SK-N-MC (cell line): ENCODE measurements at regions not wholly inside any gene's neighbourhood (a gene's known extent, or its start where the extent isn't known, plus 50 kb on each side); places are given as distances from the start of the nearest gene placed in this dataset.

Experiments
- DNase-seq: peaks from one replicate; pipeline ENCODE4 v3.0.0-alpha.2; 2011; ENCODE audit warnings: low read depth, low spot score
- H3K27ac ChIP-seq: fragments of 200-600 bp; sonication (generic); 2 replicates; pipeline ENCODE4 v1.5.1; 2016; ENCODE audit warnings: mixed run types
- H3K36me3 ChIP-seq: fragments of 200-600 bp; sonication (generic); 2 replicates; pipeline ENCODE4 v1.6.1; 2017; ENCODE audit warnings: antibody characterized with exemption, low read length, mixed read lengths; ENCODE audit not compliant: insufficient read depth
- H3K4me3 ChIP-seq: fragments of 200-600 bp; sonication (generic); 2 replicates; pipeline ENCODE4 v1.5.1; 2016
- H3K9ac ChIP-seq: fragments of 200-600 bp; sonication (generic); 2 replicates; pipeline ENCODE4 v1.8.0; 2017; ENCODE audit warnings: mixed run types, mixed read lengths; ENCODE audit not compliant: insufficient read length
- H3K9me3 ChIP-seq: fragments of 200-600 bp; sonication (generic); 2 replicates; pipeline ENCODE4 v1.6.1; 2017; ENCODE audit warnings: low read depth, mild to moderate bottlenecking, antibody characterized with exemption, low read length, moderate library complexity, mixed read lengths
- EZH2 ChIP-seq: fragments of 200-600 bp; sonication (generic); IDR thresholded peaks from one replicate; pipeline ENCODE4 v1.6.1; 2017; ENCODE audit warnings: antibody characterized with exemption
- FOXP2 ChIP-seq: optimal IDR thresholded peaks from 2 replicates; pipeline ENCODE3; 2011; ENCODE audit warnings: mild to moderate bottlenecking, moderate library complexity; ENCODE audit not compliant: insufficient read depth; ENCODE audit errors: extremely low read length, control extremely low read depth
- POLR2AphosphoS5 ChIP-seq: IDR thresholded peaks from 2 replicates; pipeline ENCODE4 v1.6.1; 2012; ENCODE audit warnings: mild to moderate bottlenecking, low read depth, low read length, borderline replicate concordance

- TF ChIP-seq FOXP2 (no peak), EZH2 (no peak), POLR2AphosphoS5 (no peak)
- H3K9ac ChIP-seq: no peak overlapping the region
- no peak overlapping the region for H3K27ac ChIP-seq
- H3K4me3 ChIP-seq: no peak overlapping the region
- H3K9me3 ChIP-seq: no peaks in the 10 kb centered on the region
- no peak for DNase-seq
- no peaks in the 10 kb centered on the region for H3K36me3 ChIP-seq
Observed at GRCh38 chr7:156027821-156028220, 215.6 kb upstream of the SHH start.

GRCh38 chr7:156026603-156027002 is 214.3 kb upstream of the SHH start:
- no peak overlapping the region for H3K4me3 ChIP-seq
- TF ChIP-seq FOXP2 (no peak), EZH2 (no peak), POLR2AphosphoS5 (no peak)
- no peak overlapping the region for H3K9ac ChIP-seq

GRCh38 chr7:156026076-156026600 is 213.9 kb upstream of the SHH start:
- Histone ChIP-seq H3K36me3 (no peaks in the 10 kb centered on the region), H3K9me3 (no peaks in the 10 kb centered on the region), H3K4me3 (no peak overlapping the region), H3K9ac (no peak overlapping the region), H3K27ac (no peak overlapping the region)
- TF ChIP-seq FOXP2 (no peak), EZH2 (no peak), POLR2AphosphoS5 (no peak)
- no peak for DNase-seq

More at GRCh38 chr7:156026603-156027002, 214.3 kb upstream of the SHH start:
- no peaks in the 10 kb centered on the region for H3K36me3 ChIP-seq
- H3K27ac ChIP-seq: no peak overlapping the region
- DNase-seq: no peak
- H3K9me3 ChIP-seq: no peaks in the 10 kb centered on the region

DNA sequence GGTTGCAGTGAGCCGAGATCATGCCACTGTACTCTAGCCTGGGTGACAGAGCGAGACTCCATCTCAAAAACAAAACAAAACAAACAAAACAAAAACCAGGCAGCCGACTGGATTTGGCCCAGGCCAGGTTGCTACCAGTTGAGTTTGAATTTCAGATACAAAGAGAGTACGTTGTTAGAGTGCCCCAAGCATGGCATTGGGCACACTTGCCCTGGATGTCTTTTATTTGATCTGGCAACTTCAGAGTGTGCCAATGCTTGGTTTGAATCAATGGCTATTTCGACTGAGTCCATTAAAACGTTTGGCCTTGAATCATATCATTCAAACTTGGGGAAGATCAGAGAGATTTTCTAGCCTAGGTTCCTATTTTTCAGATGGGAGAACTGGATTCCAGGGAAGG is 213.4 kb upstream of the SHH start:
- H3K4me3 ChIP-seq: no peak overlapping the region
- TF ChIP-seq FOXP2 (no peak), EZH2 (no peak), POLR2AphosphoS5 (no peak)
- no peaks in the 10 kb centered on the region for H3K36me3 ChIP-seq
- no peaks in the 10 kb centered on the region for H3K9me3 ChIP-seq
- no peak for DNase-seq
- H3K9ac ChIP-seq: no peak overlapping the region
- H3K27ac ChIP-seq: no peak overlapping the region

GRCh38 chr7:156024201-156024600 is 211.9 kb upstream of the SHH start:
- no peak for DNase-seq
- H3K4me3 ChIP-seq: no peak overlapping the region

DNA sequence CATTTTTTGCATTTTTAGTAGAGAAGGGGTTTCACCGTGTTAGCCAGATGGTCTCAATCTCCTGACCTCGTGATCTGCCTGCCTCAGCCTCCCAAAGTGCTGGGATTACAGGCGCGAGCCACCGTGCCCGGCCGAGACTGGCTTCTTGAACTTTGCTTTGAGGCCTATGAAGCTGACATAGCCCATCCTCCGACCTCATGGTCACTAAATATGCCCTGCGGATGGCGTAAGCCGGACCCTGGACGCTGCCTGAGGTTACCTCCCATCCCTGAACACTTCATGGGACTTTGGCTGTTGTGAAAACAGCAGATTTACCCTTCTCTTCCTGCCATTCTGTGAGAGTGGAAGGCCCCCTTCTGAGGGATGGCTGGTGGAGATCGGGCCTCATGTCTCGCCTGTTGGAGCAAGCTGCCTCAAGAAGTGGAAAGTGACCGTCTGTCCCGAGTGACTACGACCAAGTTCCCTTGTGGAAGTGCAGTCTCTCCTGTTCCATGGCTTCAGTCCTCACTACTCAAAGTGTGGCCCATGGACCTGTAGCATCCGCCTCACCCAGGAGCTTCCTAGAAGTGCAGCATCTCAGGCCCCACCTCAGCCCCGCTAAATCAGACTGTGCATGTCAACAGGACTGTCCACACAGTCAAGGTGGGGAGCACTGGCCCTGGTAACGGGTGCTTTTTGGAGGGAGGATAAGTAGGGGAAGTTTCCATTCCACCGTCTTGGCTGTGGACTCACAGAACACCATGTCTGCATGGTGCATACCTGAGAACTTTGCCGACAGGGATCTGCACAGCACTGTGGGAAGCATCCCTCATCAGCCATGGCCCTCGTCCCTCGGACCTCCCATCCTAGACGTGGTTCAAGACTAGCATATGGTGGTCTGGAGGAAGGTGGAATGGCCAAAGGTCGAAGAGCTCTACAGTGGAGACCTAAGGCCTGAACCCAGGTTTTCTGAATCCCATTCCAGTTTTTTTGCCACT is 210.5 kb upstream of the SHH start:
- no peaks in the 10 kb centered on the region for H3K9me3 ChIP-seq
- no peaks in the 10 kb centered on the region for H3K36me3 ChIP-seq
- no peak for DNase-seq
- H3K27ac ChIP-seq: no peak overlapping the region
- TF ChIP-seq FOXP2 (no peak), EZH2 (no peak), POLR2AphosphoS5 (no peak)
- H3K9ac ChIP-seq: no peak overlapping the region
- no peak overlapping the region for H3K4me3 ChIP-seq

More at GRCh38 chr7:156024201-156024600, 211.9 kb upstream of the SHH start:
- Histone ChIP-seq H3K9me3 (no peaks in the 10 kb centered on the region), H3K9ac (no peak overlapping the region), H3K36me3 (no peaks in the 10 kb centered on the region), H3K27ac (no peak overlapping the region)
- TF ChIP-seq EZH2: no peak
- no peak for TF ChIP-seq POLR2AphosphoS5
- no peak for TF ChIP-seq FOXP2

GRCh38 chr7:156021471-156021870 is 209.2 kb upstream of the SHH start:
- no peak for DNase-seq
- TF ChIP-seq FOXP2 (no peak), EZH2 (no peak)
- Histone ChIP-seq H3K36me3 (no peaks in the 10 kb centered on the region), H3K27ac (no peak overlapping the region), H3K4me3 (no peak overlapping the region), H3K9me3 (no peaks in the 10 kb centered on the region), H3K9ac (no peak overlapping the region)

GRCh38 chr7:156020566-156020965 is 208.3 kb upstream of the SHH start:
- no peak overlapping the region for H3K9ac ChIP-seq
- no peak overlapping the region for H3K4me3 ChIP-seq
- no peak for DNase-seq
- TF ChIP-seq EZH2: no peak
- TF ChIP-seq FOXP2: no peak
- no peak for TF ChIP-seq POLR2AphosphoS5
- H3K36me3 ChIP-seq: no peaks in the 10 kb centered on the region
- no peaks in the 10 kb centered on the region for H3K9me3 ChIP-seq
- no peak overlapping the region for H3K27ac ChIP-seq
